NB4 (cell line): ENCODE measurements at regions not wholly inside any gene's neighbourhood (a gene's known extent, or its start where the extent isn't known, plus 50 kb on each side); places are given as distances from the start of the nearest gene placed in this dataset.
A peak's percentile ranks its signal among the peaks of the same experiment; 100 is the strongest.

ENCODE experiments used
- DNase-seq: peaks from one replicate; pipeline ENCODE4 v3.0.0; 2010; ENCODE audit warnings: low read depth
- H3K4me3 ChIP-seq: one replicate; pipeline ENCODE4 v1.5.1; 2011; ENCODE audit warnings: mild to moderate bottlenecking, low read depth, low read length, moderate library complexity
- MAX ChIP-seq: IDR thresholded peaks from 2 replicates; pipeline ENCODE4 v1.6.1; 2011; ENCODE audit warnings: low read depth, low read length
- MYC ChIP-seq: IDR thresholded peaks from 2 replicates; pipeline ENCODE4 v1.6.1; 2011; ENCODE audit warnings: low read depth, low read length
- POLR2A ChIP-seq: IDR thresholded peaks from 2 replicates; pipeline ENCODE4 v1.6.1; 2011; ENCODE audit warnings: mild to moderate bottlenecking; ENCODE audit not compliant: insufficient read length; ENCODE audit errors: extremely low read depth
- TF ChIP-seq, protein P1 (sequence below): IDR thresholded peaks from one replicate; pipeline ENCODE4 v1.5.1; 2012; ENCODE audit warnings: low read depth, low read length

DNA sequence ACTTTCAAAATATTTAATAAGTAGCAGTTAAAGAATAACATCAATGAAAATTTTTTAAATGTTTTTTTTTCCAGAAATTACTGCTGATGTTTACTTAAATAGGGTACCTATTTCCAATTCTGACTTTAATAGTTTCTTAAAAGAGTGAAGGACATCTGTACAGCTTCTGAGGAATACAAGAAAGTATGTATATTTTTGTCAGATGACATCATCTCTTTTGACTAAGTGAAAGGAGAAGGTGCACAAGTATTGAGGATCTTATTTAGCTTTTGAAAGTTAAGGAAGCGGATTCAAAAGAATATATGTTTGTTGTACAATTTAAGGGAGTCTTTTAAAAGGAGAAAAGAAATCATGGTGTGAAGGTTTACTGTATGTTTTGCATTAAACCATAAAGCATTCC lies 90.0 kb upstream of the SLC35B3 start:
- no peak for DNase-seq
- TF ChIP-seq POLR2A: no peak
- no peak for TF ChIP-seq MYC
- TF ChIP-seq, protein P1, sequence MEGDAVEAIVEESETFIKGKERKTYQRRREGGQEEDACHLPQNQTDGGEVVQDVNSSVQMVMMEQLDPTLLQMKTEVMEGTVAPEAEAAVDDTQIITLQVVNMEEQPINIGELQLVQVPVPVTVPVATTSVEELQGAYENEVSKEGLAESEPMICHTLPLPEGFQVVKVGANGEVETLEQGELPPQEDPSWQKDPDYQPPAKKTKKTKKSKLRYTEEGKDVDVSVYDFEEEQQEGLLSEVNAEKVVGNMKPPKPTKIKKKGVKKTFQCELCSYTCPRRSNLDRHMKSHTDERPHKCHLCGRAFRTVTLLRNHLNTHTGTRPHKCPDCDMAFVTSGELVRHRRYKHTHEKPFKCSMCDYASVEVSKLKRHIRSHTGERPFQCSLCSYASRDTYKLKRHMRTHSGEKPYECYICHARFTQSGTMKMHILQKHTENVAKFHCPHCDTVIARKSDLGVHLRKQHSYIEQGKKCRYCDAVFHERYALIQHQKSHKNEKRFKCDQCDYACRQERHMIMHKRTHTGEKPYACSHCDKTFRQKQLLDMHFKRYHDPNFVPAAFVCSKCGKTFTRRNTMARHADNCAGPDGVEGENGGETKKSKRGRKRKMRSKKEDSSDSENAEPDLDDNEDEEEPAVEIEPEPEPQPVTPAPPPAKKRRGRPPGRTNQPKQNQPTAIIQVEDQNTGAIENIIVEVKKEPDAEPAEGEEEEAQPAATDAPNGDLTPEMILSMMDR: no peak
- TF ChIP-seq MAX: no peak
- no peak overlapping the region for H3K4me3 ChIP-seq

DNA sequence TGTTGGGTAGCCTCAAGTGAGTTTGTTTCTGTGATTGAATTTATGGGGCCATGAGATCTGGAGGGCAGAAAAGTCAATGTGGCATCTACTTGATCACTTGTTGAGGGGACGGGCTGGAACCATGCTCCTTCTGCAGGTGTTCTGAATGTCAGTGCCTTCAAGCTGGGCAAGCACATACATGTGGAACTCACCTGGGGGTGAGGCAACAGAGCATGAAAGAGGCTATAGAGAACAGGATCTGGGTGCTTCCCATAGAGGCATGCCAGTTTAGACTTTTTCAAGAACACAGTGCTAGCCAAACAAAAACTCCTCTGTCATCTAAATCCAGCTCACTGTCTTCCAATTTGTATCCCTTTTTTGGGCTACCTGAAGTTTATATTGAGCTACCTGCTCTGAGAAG lies 77.8 kb upstream of the SLC35B3 start:
- no peak for DNase-seq
- H3K4me3 ChIP-seq: no peak overlapping the region
- TF ChIP-seq MAX (no peak), POLR2A (no peak), MYC (no peak)
- TF ChIP-seq, protein P1: no peak

GRCh38 chr6:8507286-8507685 lies 71.9 kb upstream of the SLC35B3 start:
- TF ChIP-seq MYC (no peak), POLR2A (no peak), MAX (no peak)
- TF ChIP-seq, protein P1: no peak
- no peak for DNase-seq
- no peak overlapping the region for H3K4me3 ChIP-seq

DNA sequence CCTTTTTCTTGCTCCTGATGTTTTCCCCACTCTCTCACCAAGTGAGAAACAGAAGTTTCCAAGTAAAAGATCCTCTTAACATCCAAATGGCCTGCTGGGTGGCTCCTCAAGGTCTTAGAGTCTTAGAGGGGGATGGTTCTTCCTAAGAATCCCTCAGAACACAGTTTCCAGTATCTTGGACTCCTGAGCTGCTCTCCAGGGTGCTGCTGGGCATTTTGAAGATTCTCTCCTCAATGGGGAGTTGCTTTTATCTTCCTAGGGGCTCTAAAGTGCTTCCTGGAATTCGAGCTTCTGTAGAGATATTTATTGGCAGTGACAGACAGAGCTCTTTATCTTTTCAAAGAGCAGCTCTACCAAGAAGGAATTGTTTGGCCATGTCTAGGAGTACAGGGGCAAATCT lies 70.8 kb upstream of the SLC35B3 start:
- H3K4me3 ChIP-seq: no peak overlapping the region
- TF ChIP-seq MAX: no peak
- TF ChIP-seq, protein P1: no peak
- TF ChIP-seq POLR2A: no peak
- no peak for TF ChIP-seq MYC

GRCh38 chr6:8499540-8499939 lies 64.2 kb upstream of the SLC35B3 start:
- no peak overlapping the region for H3K4me3 ChIP-seq
- TF ChIP-seq, protein P1: peak; percentile 7
- no peak for TF ChIP-seq MYC
- DNase-seq: peak; percentile 12

More for the DNA sequence above, 70.8 kb upstream of the SLC35B3 start:
- no peak for DNase-seq

- DNase-seq: peak; percentile 8
- H3K4me3 ChIP-seq: no peak overlapping the region
- TF ChIP-seq POLR2A: no peak
- TF ChIP-seq, protein P1: no peak
- no peak for TF ChIP-seq MYC
- TF ChIP-seq MAX: no peak
Observed at GRCh38 chr6:8494730-8495129, 59.4 kb upstream of the SLC35B3 start.
